Neutrophil (primary cell): ENCODE measurements at regions not wholly inside any gene's neighbourhood (a gene's known extent, or its start where the extent isn't known, plus 50 kb on each side); places are given as distances from the start of the nearest gene placed in this dataset.
"Not testable (repeated sequence)": the region's sequence is repeated elsewhere in the genome, so short reads cannot be mapped to it uniquely, and the experiment has no call there.

Source experiments
- H3K27ac ChIP-seq: fragments of 200-600 bp; sonication (generic); 2 replicates; pipeline ENCODE4 v1.5.1; 2016; ENCODE audit warnings: mild to moderate bottlenecking, moderate library complexity
- H3K27me3 ChIP-seq: fragments of 200-600 bp; sonication (generic); 2 replicates; pipeline ENCODE4 v1.6.0; 2016; ENCODE audit warnings: mild to moderate bottlenecking
- H3K36me3 ChIP-seq: fragments of 200-600 bp; sonication (generic); 2 replicates; pipeline ENCODE4 v1.5.1; 2017
- H3K4me1 ChIP-seq, 2 experiments: fragments of 200-600 bp in 1 of 2; sonication (generic) in 1 of 2; 1 replicate in 1 of 2; 2 replicates in 1 of 2; pipeline versions ENCODE4 v1.5.1 to v1.6.1; 2013 to 2016; ENCODE audit warnings: low read depth in 1 of 2, low read length in 1 of 2, mild to moderate bottlenecking in 1 of 2, moderate library complexity in 1 of 2; ENCODE audit not compliant: control insufficient read depth in 1 of 2, insufficient read depth in 1 of 2
- H3K4me3 ChIP-seq, 2 experiments: fragments of 200-600 bp in 1 of 2; sonication (generic) in 1 of 2; 1 replicate in 1 of 2; 2 replicates in 1 of 2; pipeline ENCODE4 v1.5.1; 2013 to 2016; ENCODE audit warnings: low read depth in 1 of 2, low read length in 1 of 2, mild to moderate bottlenecking in 1 of 2, moderate library complexity in 1 of 2
- H3K9me3 ChIP-seq: fragments of 200-600 bp; sonication (generic); 2 replicates; pipeline ENCODE4 v1.5.1; 2016
- CTCF ChIP-seq: fragments of 200-600 bp; sonication (generic); IDR thresholded peaks from 2 replicates; pipeline ENCODE4 v1.5.1; 2016; ENCODE audit warnings: antibody characterized with exemption

DNA sequence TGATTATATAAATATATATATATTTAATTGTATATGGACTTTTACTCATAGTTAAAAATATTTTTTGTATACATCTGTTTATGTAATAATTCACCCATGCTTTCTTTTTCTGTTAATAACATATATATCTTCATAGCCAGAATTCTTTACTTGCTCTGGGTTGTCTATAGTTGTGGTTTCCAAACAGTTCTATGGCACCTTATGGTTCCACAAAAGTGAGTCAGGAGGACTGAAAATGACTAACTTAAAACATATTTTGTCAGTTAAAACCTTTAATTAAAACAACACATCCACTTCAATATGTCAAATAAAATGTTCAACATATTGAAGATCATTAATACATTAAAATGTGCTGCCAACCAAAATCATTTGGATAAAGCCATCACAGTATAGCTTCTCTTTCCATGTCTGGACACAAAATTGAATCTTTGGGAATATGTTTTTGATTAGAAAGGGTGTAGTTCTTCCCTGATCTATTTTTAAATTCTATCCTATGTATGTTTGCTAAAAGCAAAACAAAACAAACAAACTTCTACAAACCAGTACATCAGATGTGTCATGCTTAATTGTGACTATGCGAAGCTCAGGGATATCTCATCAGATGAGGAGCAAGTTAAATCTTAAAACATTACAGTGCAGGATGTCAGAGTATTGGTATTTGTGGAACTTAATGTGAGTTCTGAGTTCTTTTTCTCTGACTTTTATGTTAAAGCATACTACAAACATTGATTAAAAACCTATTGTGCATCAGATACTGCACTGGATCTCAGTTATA is 1488.4 kb upstream of the TENM4 start:
- no peak overlapping the region for H3K27ac ChIP-seq
- H3K36me3 ChIP-seq = no peaks in the 10 kb centered on the region
- TF ChIP-seq CTCF = no peak
- no peaks in the 10 kb centered on the region for H3K4me1 ChIP-seq
- H3K4me3 ChIP-seq = no peak overlapping the region
- H3K9me3 ChIP-seq = no peaks in the 10 kb centered on the region
- H3K27me3 ChIP-seq = no peaks in the 10 kb centered on the region

DNA sequence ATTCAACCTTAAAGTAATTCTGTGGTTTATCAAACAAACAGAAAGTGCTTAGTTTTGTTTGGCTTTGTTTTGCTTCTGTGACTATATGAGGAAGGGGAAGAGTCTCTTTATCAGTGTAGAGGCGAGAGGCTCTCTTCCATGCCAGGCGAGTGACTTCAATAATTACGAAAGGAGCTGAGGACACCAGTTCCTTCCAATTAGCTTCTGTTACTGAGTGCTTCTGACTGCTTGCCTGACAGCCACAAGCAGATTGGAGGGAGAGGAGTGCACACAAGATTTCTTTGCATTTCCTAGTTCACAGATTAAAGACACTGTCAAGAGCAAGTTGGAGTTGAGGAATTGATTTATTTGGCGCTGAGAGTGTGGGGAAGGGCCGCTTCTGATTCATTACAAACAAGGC is 1484.5 kb upstream of the TENM4 start:
- H3K9me3 ChIP-seq = no peaks in the 10 kb centered on the region
- no peak for TF ChIP-seq CTCF
- H3K4me3 ChIP-seq = no peak overlapping the region
- H3K27me3 ChIP-seq = no peaks in the 10 kb centered on the region
- H3K36me3 ChIP-seq = no peaks in the 10 kb centered on the region
- H3K27ac ChIP-seq = no peak overlapping the region
- no peaks in the 10 kb centered on the region for H3K4me1 ChIP-seq

- not testable (repeated sequence) for H3K4me1 ChIP-seq, H3K4me3 ChIP-seq, H3K36me3 ChIP-seq, H3K27me3 ChIP-seq, H3K9me3 ChIP-seq, H3K27ac ChIP-seq
These were observed 1480.5 kb upstream of the TENM4 start for GRCh38 chr11:80921310-80921709.

- TF ChIP-seq CTCF = no peak
- no peak overlapping the region for H3K27ac ChIP-seq
- H3K9me3 ChIP-seq = no peaks in the 10 kb centered on the region
These were observed 1475.5 kb upstream of the TENM4 start for GRCh38 chr11:80916173-80916798.

DNA sequence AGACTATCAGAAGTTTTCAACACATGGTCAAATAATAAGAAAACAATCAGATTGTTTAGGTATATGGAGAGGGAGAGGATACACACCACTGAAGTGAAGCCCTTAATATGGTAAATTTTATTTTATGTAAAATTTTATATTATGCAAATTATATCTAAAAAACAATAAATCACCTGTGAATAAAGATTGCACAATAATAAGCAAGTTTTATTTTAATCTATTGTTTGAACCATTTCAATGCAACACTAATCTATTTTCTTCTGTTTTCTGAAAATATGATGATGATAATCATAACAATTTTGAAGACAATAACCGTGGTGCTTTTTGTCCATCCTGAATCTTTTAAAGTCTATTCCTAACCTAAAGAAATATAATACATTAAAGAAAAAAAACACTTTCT is 1473.5 kb upstream of the TENM4 start:
- Histone ChIP-seq H3K27me3 (no peaks in the 10 kb centered on the region), H3K27ac (no peak overlapping the region), H3K36me3 (no peaks in the 10 kb centered on the region), H3K9me3 (no peaks in the 10 kb centered on the region), H3K4me1 (no peaks in the 10 kb centered on the region), H3K4me3 (no peak overlapping the region)
- TF ChIP-seq CTCF = no peak

More at GRCh38 chr11:80916173-80916798, 1475.5 kb upstream of the TENM4 start:
- Histone ChIP-seq H3K27me3 (no peaks in the 10 kb centered on the region), H3K4me1 (no peaks in the 10 kb centered on the region), H3K4me3 (no peak overlapping the region), H3K36me3 (no peaks in the 10 kb centered on the region)

- TF ChIP-seq CTCF = no peak
- Histone ChIP-seq H3K36me3 (no peaks in the 10 kb centered on the region), H3K4me1 (no peaks in the 10 kb centered on the region), H3K9me3 (no peaks in the 10 kb centered on the region), H3K4me3 (no peak overlapping the region), H3K27me3 (no peaks in the 10 kb centered on the region), H3K27ac (no peak overlapping the region)
These were observed 1470.8 kb upstream of the TENM4 start for GRCh38 chr11:80911666-80912065.
